Motor neuron (in vitro differentiated cells): ENCODE measurements at regions not wholly inside any gene's neighbourhood (a gene's known extent, or its start where the extent isn't known, plus 50 kb on each side); places are given as distances from the start of the nearest gene placed in this dataset.

Experiments
- ATAC-seq, 8 experiments: fragments of 200-7000 bp; cut with Tn5 transposase; replicated peaks in 6 of 8; 2 replicates each; pipeline ENCODE4 v1.8.0; 2021; ENCODE audit warnings: mild to moderate bottlenecking in 8 of 8, moderate library complexity in 8 of 8
- H3K27ac ChIP-seq, 2 donors: fragments of 250-450 bp; sonication (Bioruptor Pico); 2 replicates each; pipeline ENCODE4 v1.9.0; 2021; ENCODE audit warnings: antibody characterized with exemption in 2 of 2, mild to moderate bottlenecking in 2 of 2, moderate library complexity in 1 of 2
- H3K4me1 ChIP-seq, 2 donors: fragments of 250-450 bp; sonication (Bioruptor Pico); replicated peaks in 1 of 2; 2 replicates each; pipeline ENCODE4 v1.6.1; 2021; ENCODE audit warnings: antibody characterized with exemption in 2 of 2, mild to moderate bottlenecking in 2 of 2, moderate library complexity in 1 of 2
- H3K4me3 ChIP-seq, 5 donors: fragments of 250-450 bp; sonication (Bioruptor Pico); 2 replicates each; pipeline ENCODE4 v1.9.0; 2021; ENCODE audit warnings: antibody characterized with exemption in 5 of 5, mild to moderate bottlenecking in 5 of 5, moderate library complexity in 4 of 5
- WGBS, 10 experiments: fragments of 450-650 bp; shearing (Covaris generic); methylation state at CpG; one replicate each; pipeline ENCODE4 v1.0.0; 2022; 5-methylcytosine and 5-hydroxymethylcytosine counted together
- in situ Hi-C, 9 experiments: fragments of 400-800 bp; cut with MboI; loops; one replicate each; pipeline ENCODE4 v1.15.0; 2021; ENCODE audit warnings: low sequenced_read_pairs in 9 of 9, low pct_unique_long_range_greater_than_20kb in 2 of 9; ENCODE audit not compliant: unreplicated experiment in 9 of 9

DNA sequence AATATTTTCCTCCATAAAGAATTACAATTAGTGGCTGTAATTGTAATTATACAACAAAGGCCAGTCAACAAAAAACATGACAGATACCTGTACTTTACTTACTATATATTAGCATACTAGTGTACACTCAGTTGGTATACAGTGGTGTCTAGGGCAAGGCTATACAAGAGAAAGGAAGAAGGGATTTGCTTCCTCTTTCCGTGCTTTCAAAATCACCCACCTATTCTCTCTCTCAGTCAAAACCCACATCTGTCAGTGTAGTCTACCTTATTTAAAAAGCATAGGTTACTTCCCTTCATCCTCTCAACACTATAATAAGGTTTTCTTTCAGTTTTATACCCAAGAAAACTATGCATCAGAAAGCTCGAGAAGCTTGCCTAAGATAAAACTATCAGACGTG is 355.8 kb upstream of the NR5A2 start:
- WGBS, 10 experiments: 7 to 100% (median 94%) methylated on average over 1 to 3 of the region's 3 CpGs; no CpG with 5 or more reads in 3 of the 10 experiments
- Histone ChIP-seq H3K27ac (no peak overlapping the region), H3K4me1 (peaks cover 3 to 10% of the 10 kb centered on the region in 2 donors), H3K4me3 (no peak overlapping the region)
- ATAC-seq: no peak
- in situ Hi-C loops: loop anchor here in 1 of 9 experiments (10.0 kb wide), 1 partner anchor 813 kb away; no protein-coding TSS in a partner anchor

DNA sequence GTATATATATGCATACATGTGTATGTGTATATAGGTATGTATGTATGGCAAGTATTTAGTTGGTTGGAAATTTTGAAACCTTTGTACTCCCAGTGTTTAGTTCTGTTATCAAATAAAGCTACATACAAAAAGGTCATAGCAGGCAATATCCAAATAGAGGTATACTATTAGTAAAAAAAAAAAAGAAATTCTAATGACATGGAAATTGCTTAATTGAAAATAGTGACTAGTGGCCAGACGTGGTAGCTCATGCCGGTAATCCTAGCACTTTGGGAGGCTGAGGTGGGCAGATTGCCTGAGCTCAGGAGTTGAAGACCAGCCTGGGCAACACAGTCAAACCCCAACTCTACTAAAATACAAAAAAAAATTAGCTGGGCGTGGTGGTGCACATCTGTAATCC is 351.6 kb upstream of the NR5A2 start:
- ATAC-seq: no peak
- no peak overlapping the region for H3K27ac ChIP-seq
- in situ Hi-C loops: loop anchor here in 7 of 9 experiments (10.0 to 25.0 kb wide), 3 partner anchors 809 to 836 kb away; no protein-coding TSS in a partner anchor
- 37 to 100% (median 100%) methylated on average over 1 to 3 of the region's 3 CpGs; no CpG with 5 or more reads in 3 of the 10 experiments for WGBS, 10 experiments
- H3K4me3 ChIP-seq: no peak overlapping the region
- H3K4me1 ChIP-seq: no peaks in the 10 kb centered on the region

DNA sequence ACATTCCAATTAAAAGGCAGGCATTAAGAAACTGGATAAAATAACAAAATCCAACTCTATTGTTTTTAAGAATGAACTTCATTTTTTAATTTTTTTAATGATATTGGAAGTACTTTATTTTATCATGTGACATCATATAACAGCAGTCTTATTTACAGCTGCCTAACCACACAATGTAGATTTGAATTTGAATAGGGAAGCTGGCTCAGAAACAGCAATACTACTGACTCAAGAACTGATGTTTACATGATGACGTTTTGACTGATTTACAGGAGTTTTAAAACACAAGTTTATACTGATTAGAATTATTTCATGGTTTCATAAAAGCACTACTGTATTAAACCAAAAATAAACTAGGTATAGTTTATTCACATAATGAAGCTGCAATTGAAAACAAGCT is 348.7 kb upstream of the NR5A2 start:
- ATAC-seq: peak in 1 of 8 experiments; percentile 29
- in situ Hi-C loops: loop anchor here in 7 of 9 experiments (10.0 to 25.0 kb wide), 3 partner anchors 806 to 834 kb away; no protein-coding TSS in a partner anchor
- 0 to 40% (median 18%) methylated on average over 1 of the region's 1 CpG; no CpG with 5 or more reads in 1 of the 10 experiments for WGBS, 10 experiments
- no peak overlapping the region for H3K4me3 ChIP-seq
- no peaks in the 10 kb centered on the region for H3K4me1 ChIP-seq
- H3K27ac ChIP-seq: no peak overlapping the region

DNA sequence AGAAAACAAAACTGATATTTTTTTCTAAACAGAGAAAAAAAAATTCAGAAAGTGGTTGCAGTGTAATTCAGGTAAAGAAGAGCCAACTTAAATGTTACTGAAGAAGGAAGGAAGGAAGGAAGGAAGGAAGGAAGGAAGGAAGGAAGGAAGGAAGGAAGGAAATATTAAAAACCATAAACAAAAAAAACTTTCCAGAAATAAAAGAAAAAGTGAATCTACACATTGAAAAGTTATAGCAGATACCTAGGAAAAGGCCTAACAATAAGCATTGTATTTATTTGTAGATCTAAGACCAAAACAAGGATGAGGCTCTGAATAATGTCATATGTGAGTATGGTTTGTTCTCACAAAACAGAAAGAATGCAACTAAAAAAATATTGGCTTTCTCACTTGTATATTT is 345.4 kb upstream of the NR5A2 start:
- H3K4me3 ChIP-seq: no peak overlapping the region
- H3K4me1 ChIP-seq: peaks cover under 1 to 3% of the 10 kb centered on the region in 2 donors
- no peak overlapping the region for H3K27ac ChIP-seq
- in situ Hi-C loops: loop anchor here in 7 of 9 experiments (10.0 to 25.0 kb wide), 3 partner anchors 805 to 830 kb away; no protein-coding TSS in a partner anchor
- ATAC-seq: no peak

DNA sequence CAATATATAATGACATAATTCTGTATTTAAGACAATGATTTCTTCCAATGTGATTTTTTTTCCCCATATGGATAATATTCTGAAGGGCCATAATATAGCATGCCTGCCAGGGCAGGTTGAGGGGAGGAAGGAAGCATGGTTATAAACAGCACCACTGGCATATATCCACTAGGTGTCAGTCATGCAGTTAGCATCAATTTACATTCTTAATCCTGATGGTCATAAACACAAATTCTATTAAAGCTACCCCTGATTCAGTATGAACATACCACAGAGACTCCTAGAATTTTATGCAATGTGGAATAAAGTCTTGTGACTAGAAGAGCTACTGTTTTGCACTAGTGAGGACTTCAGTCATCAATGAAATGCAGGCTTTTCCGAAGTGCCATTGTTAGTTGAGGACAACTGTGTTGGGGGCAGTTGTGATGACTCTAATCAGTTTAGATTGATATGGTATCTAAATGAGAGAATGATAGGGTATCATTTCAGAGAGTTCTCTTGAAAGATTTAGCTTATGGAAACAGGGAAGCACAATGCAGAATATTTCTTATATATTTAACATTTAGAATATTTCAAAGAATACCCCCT is 342.7 kb upstream of the NR5A2 start:
- ATAC-seq: peak; percentile 73 to 91 (median 84)
- WGBS, 10 experiments: 33 to 100% (median 94%) methylated on average over 1 of the region's 1 CpG; no CpG with 5 or more reads in 4 of the 10 experiments
- Histone ChIP-seq H3K4me3 (no peak overlapping the region), H3K4me1 (peaks cover 17 to 19% of the 10 kb centered on the region in 2 donors), H3K27ac (no peak overlapping the region)
- in situ Hi-C loops: loop anchor here in 7 of 9 experiments (10.0 to 25.0 kb wide), 3 partner anchors 803 to 828 kb away; no protein-coding TSS in a partner anchor

DNA sequence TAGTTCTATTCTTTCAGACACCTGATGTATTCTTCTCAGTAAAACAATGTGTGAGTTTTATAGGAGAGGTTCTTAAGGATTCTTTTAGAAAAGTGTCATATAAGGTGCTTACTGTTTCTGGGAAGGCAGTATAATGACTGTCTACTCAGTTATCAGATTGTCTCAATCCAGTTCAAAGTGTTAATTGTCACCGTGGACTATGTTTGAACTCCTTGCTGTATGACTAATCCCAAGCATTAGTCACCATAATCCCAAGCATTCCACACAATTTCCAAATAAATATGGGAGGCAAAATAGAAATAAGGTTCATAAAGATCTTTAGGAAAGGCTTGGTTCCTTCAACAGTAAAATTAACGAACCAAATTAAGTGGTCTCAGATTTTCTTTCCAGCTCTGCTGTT is 342.1 kb upstream of the NR5A2 start:
- Histone ChIP-seq H3K4me1 (peaks cover 17 to 19% of the 10 kb centered on the region in 2 donors), H3K27ac (no peak overlapping the region), H3K4me3 (no peak overlapping the region)
- in situ Hi-C loops: loop anchor here in 7 of 9 experiments (10.0 to 25.0 kb wide), 3 partner anchors 802 to 827 kb away; no protein-coding TSS in a partner anchor
- peak in 4 of 8 experiments; percentile 25 to 81 (median 56) for ATAC-seq
- WGBS, 10 experiments: 5 to 100% (median 71%) methylated on average over 1 to 2 of the region's 2 CpGs

DNA sequence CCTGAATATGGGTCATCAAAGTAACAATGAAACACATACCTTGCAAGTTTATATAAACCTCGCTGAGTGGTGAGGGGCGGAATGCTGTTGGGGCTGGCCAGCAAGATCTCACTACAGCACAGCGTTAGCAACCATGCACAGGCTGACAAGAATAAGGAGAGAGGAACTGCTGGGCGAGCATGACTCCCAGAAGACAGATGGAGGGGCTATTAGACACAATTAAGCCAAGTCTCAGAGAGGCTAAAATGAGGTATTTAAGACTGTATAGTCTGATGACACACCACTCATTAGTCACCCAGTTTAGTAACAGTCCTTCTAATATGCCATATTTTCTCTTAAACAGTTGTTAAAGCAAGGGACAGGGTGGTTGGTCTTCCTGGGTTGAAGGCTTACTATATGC is 340.2 kb upstream of the NR5A2 start:
- in situ Hi-C loops: loop anchor here in 7 of 9 experiments (10.0 to 25.0 kb wide), 3 partner anchors 800 to 825 kb away; no protein-coding TSS in a partner anchor
- no peak overlapping the region for H3K27ac ChIP-seq
- peak in 5 of 8 experiments; percentile 54 to 77 (median 64) for ATAC-seq
- H3K4me1 ChIP-seq: peaks cover 22 to 27% of the 10 kb centered on the region in 2 donors
- 21 to 83% (median 60%) methylated on average over 1 to 4 of the region's 4 CpGs for WGBS, 10 experiments
- no peak overlapping the region for H3K4me3 ChIP-seq

DNA sequence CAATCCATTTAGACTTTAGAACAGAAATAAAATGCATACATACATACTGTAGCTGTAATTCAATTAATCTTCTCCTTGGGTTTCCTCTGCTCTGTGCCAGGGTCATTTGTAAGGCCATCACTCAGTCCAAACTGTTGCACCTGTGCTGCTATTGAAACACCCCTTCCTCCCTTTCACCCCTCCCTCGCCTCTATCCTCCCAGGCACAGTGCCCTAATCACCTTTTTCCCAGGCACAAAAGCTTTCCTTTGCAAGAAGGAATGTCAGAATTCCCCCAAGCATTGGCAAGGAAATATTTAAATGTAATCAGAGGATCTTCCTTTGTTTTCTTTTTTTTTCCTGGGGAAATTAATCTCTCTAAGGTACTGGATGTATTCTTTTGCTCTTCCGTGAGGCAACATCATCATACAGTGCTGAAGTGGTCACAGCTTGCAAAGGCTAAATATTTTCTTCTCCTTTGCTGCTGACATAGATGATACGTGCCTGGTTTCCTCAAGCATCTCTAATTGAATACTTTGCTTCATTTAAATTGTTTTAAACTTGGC is 339.3 kb upstream of the NR5A2 start:
- Histone ChIP-seq H3K27ac (no peak overlapping the region), H3K4me3 (no peak overlapping the region), H3K4me1 (peaks cover 22 to 27% of the 10 kb centered on the region in 2 donors)
- WGBS, 10 experiments: 0 to 80% (median 67%) methylated on average over 1 to 3 of the region's 3 CpGs; no CpG with 5 or more reads in 2 of the 10 experiments
- peak in 1 of 8 experiments; percentile 9 for ATAC-seq
- in situ Hi-C loops: loop anchor here in 7 of 9 experiments (10.0 to 25.0 kb wide), 3 partner anchors 799 to 824 kb away; no protein-coding TSS in a partner anchor

DNA sequence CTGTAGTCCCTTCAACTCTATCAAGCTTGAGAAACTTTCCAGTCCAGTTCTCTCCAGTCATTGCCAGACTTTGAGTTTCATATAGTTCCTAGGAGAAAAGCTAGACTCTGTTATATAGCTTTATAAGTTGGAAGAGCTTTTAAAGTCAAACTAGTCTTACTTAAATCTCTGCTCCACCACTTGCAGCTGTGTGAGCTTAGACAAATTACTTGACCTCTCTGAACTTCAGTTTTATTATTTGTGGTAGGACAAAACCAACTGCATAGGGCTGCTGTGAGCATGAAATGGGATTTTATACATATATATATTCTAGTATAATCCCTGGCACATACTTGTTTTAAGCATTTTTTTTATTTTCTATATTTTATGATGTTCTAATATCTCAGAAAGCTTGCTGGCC is 338.7 kb upstream of the NR5A2 start:
- no peak for ATAC-seq
- H3K4me3 ChIP-seq: no peak overlapping the region
- in situ Hi-C loops: loop anchor here in 7 of 9 experiments (10.0 to 25.0 kb wide), 3 partner anchors 799 to 824 kb away; no protein-coding TSS in a partner anchor
- H3K4me1 ChIP-seq: peaks cover 22 to 27% of the 10 kb centered on the region in 2 donors
- no peak overlapping the region for H3K27ac ChIP-seq

DNA sequence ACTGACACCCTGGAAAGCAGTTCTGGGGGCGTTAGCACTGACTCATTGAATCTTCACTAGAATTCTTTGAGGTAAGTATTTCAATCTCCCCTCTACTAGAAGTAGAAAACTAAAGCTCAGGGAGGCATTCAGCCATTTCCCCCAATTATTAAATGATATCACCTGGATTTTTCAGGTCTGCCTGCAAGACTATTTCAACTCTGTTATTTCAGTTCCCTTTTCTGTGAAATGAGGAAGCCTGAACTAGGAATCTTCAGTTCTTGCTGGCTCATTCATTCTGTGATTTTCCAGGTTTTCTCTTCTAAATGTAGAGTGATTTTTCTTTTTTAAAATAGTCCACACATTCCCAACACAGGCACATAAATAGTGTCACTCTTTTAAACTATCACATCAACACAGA is 337.0 kb upstream of the NR5A2 start:
- Histone ChIP-seq H3K4me3 (no peak overlapping the region), H3K4me1 (peaks cover 22 to 25% of the 10 kb centered on the region in 2 donors), H3K27ac (no peak overlapping the region)
- 14 to 88% (median 67%) methylated on average over 1 of the region's 1 CpG; no CpG with 5 or more reads in 5 of the 10 experiments for whole genome bisulfite sequencing, 10 experiments
- in situ Hi-C loops: loop anchor here in 6 of 9 experiments (10.0 to 25.0 kb wide), 3 partner anchors 594 to 822 kb away; no protein-coding TSS in a partner anchor
- ATAC-seq: no peak

DNA sequence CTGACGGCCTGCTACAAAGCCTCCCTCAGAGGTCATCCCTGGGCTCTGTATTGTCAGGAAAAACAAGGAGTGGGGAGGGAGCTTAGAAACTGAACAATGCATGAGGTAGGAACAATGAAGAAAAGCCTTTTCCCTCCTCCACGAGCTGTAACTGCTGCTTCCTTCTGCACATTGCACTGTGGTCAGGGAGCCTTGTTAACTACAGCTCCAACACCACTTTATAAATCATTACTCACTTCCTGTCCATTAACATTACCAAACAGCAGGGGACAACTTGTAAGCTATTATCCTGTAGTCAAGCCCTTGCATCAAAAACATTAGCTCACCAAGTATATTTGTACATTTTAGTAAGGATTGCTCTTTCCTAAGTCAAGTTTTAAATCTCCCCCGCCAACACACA is 336.0 kb upstream of the NR5A2 start:
- Histone ChIP-seq H3K4me1 (peaks cover 22 to 25% of the 10 kb centered on the region in 2 donors), H3K4me3 (no peak overlapping the region), H3K27ac (no peak overlapping the region)
- in situ Hi-C loops: loop anchor here in 6 of 9 experiments (10.0 to 25.0 kb wide), 3 partner anchors 593 to 821 kb away; no protein-coding TSS in a partner anchor
- WGBS, 10 experiments: 6 to 83% (median 38%) methylated on average over 1 to 3 of the region's 3 CpGs; no CpG with 5 or more reads in 1 of the 10 experiments
- ATAC-seq: peak in 7 of 8 experiments; percentile 89 to 99 (median 91)

DNA sequence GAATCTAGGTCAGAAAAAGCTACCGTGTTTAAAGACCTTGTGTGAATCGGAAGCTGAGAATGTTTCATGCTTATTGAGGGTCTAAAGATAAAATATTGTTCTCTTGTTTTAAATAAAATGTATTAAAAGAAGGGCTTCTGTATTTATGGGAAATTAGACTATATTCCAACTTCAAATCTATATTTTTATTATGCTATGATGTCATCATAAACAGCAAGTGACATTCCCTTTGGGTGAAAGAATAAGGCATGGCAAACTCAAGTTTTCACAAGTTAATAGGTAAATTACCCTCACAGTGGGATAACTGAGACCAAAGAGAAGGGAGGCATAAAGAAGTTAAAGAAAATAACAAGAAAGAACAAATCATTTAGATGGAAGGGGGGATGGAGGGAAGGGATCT is 333.8 kb upstream of the NR5A2 start:
- WGBS, 10 experiments: 56 to 100% (median 100%) methylated on average over 1 to 2 of the region's 2 CpGs
- Histone ChIP-seq H3K4me1 (peaks cover 4 to 9% of the 10 kb centered on the region in 2 donors), H3K4me3 (no peak overlapping the region), H3K27ac (no peak overlapping the region)
- no peak for ATAC-seq
- in situ Hi-C loops: loop anchor here in 6 of 9 experiments (10.0 to 25.0 kb wide), 3 partner anchors 591 to 819 kb away; no protein-coding TSS in a partner anchor

DNA sequence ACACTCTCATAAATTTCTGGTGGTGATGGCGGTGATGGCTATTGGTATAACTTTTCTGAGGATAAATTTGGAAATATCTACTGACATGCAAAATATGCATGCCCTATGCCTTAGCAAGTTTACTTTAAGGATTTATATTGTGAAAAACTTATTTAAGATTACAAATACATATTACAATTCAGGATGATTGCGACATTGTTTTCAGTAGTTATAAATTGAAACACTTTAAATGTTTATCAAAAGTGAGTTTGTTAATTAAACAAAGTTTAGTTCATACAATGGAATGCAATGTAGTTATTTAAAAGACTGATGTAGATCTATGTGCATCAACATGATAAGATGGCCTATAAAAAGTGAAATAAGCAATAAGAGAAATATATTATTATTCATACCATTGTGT is 331.3 kb upstream of the NR5A2 start:
- no peak for ATAC-seq
- H3K4me1 ChIP-seq: peaks cover 3 to 7% of the 10 kb centered on the region in 2 donors
- in situ Hi-C loops: loop anchor here in 6 of 9 experiments (10.0 to 25.0 kb wide), 3 partner anchors 589 to 816 kb away; no protein-coding TSS in a partner anchor
- H3K27ac ChIP-seq: no peak overlapping the region
- no peak overlapping the region for H3K4me3 ChIP-seq
- 63 to 100% (median 94%) methylated on average over 1 to 2 of the region's 2 CpGs for WGBS, 10 experiments
